ENCODE measurements at regions not wholly inside any gene's neighbourhood (a gene's known extent, or its start where the extent isn't known, plus 50 kb on each side); places are given as distances from the start of the nearest gene placed in this dataset.

GRCh38 chr10:29089091-29089490, 199.8 kb upstream of the LYZL1 start:
- TF ChIP-seq, protein P1, sequence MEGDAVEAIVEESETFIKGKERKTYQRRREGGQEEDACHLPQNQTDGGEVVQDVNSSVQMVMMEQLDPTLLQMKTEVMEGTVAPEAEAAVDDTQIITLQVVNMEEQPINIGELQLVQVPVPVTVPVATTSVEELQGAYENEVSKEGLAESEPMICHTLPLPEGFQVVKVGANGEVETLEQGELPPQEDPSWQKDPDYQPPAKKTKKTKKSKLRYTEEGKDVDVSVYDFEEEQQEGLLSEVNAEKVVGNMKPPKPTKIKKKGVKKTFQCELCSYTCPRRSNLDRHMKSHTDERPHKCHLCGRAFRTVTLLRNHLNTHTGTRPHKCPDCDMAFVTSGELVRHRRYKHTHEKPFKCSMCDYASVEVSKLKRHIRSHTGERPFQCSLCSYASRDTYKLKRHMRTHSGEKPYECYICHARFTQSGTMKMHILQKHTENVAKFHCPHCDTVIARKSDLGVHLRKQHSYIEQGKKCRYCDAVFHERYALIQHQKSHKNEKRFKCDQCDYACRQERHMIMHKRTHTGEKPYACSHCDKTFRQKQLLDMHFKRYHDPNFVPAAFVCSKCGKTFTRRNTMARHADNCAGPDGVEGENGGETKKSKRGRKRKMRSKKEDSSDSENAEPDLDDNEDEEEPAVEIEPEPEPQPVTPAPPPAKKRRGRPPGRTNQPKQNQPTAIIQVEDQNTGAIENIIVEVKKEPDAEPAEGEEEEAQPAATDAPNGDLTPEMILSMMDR (conservative IDR thresholded peaks at IDR 0.05; ENCODE audit: low read length): no peak
- no peak for TF ChIP-seq EZH2phosphoT487 (IDR thresholded peaks at IDR 0.05; ENCODE audit: borderline replicate concordance)

Data from Loucy (cell line).